ENCODE measurements at regions not wholly inside any gene's neighbourhood (a gene's known extent, or its start where the extent isn't known, plus 50 kb on each side); places are given as distances from the start of the nearest gene placed in this dataset.

DNA sequence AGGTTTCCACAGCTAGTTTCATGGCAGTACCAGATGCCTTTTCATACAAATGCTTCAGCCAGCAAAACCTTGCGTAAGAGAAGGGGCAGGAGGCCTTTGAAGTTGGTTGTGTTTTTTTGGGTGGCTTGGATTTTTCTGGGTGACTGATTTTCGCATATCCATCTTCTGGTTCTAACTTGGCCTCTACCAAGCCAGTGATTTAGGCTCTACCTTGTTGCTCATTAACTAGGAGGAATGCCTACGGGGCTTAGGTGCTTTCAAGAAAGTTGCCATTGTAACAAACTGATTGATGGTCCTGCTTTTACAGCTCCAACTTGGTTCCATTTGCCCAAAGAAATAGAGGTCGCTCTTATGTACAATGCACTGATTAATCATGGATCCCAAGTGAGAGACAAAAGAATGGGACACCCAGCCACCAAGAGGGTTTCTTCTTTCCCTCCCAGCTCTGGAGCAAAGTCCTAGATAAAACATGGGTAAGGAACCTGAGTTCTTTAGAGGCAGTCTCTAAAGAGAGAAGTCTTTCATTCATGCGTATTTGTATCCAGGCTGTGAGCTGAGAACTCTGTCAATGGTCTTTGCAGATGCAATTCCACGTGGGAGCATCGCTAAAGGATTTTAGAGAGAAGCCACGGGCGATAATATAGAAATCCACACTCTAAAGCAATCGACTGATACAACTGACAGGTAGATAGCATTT lies 92.1 kb upstream of the FGFR2 start:
- H3K9ac ChIP-seq (ENCODE audit: low read length), result no peak overlapping the region
- no peak overlapping the region for H3K4me3 ChIP-seq (ENCODE audit: low read depth, low read length)
- H3K4me1 ChIP-seq (ENCODE audit: control insufficient read depth, insufficient read depth, low read length), result peaks cover 4% of the 10 kb centered on the region; the same call in 1 of the 2 replicates
- no peaks in the 10 kb centered on the region for H3K9me3 ChIP-seq (ENCODE audit: control insufficient read depth, insufficient read depth, low read depth, low read length)
- no peaks in the 10 kb centered on the region for H3K27me3 ChIP-seq (ENCODE audit: control insufficient read depth, insufficient read depth, low read length)
- no peaks in the 10 kb centered on the region for H3K36me3 ChIP-seq (ENCODE audit: control insufficient read depth, insufficient read depth, low read length)
- H3K27ac ChIP-seq (ENCODE audit: low read depth, low read length), result no peak overlapping the region

DNA sequence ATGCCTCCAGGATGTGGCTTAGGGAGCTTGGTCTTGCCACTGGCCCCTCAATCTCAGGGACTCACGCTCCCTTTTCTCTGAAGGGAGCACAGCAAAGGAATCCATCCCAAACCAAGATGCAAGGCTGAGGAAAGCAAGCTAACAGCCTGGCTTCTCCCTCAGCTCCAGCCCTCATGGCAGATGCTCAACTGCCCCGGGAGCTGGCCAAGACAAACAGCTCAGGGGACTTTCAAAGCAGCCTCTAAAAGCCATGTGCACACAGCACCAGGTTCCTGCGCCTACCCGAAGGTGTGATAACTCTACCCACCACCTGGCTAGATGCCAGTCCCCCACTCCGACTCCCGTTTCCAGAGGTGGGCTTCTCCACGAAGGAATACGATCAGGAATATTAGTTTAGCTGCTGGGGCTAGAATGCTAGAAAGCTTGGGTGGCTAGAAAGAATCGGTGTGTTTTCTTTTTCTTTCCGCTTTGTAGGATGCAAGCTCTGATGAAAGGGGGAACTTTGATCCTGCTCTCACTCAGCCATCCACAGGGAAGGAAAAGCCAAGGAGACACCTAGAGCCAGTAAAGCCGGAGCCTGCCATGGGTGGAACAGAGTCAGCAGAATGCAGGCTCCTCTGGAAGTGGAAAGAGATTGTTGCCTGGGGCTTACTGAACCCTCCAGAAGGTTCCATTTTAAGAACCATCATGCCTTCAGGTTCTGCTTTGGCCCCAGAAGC lies 89.0 kb upstream of the FGFR2 start:
- H3K36me3 ChIP-seq (ENCODE audit: control insufficient read depth, insufficient read depth, low read length), result no peaks in the 10 kb centered on the region
- no peaks in the 10 kb centered on the region for H3K27me3 ChIP-seq (ENCODE audit: control insufficient read depth, insufficient read depth, low read length)
- H3K27ac ChIP-seq (ENCODE audit: low read depth, low read length), result no peak overlapping the region
- peaks cover 8% of the 10 kb centered on the region; the same call in 1 of the 2 replicates for H3K4me1 ChIP-seq (ENCODE audit: control insufficient read depth, insufficient read depth, low read length)
- H3K9me3 ChIP-seq (ENCODE audit: control insufficient read depth, insufficient read depth, low read depth, low read length), result no peaks in the 10 kb centered on the region
- no peak overlapping the region for H3K4me3 ChIP-seq (ENCODE audit: low read depth, low read length)
- no peak overlapping the region for H3K9ac ChIP-seq (ENCODE audit: low read length)

DNA sequence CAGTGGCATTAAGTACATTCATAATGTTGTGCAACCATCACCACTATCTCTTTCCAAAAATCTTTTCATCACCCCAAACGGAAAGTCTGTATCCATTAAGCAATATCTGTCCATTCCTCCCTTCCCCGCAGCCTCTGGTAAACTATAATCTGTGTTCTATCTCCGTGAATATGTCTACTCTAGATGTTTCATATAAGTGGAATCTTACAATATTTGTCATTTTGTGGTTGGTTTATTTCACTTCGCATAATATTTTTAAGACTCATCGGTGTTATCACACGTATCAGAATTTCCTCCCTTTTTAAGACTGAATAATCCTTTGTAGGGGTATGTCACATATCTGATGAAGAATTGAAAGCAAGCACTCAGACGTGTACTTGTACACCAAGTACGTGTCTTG lies 86.0 kb upstream of the FGFR2 start:
- Histone ChIP-seq H3K27ac (ENCODE audit: low read depth, low read length) (no peak overlapping the region), H3K9ac (ENCODE audit: low read length) (no peak overlapping the region)

DNA sequence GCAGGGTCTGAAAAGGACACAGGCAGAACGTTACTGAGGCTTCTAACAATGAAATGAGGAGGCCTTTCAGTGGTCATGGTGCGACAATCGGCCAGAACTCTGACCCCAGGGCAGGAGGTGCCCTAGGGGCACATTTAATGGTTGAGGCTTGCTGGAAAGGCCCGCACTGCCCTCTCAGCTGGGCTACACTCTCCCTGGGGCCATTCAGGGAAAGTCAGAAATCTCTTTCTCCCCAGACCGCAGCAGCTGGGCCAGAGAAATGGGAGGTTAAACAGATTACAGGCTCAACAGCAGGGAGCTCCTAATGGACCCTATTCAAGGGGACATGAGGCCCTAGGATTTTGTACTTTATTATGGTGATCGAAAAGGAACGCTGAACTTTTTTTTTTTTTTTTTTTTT lies 85.6 kb upstream of the FGFR2 start:
- no peaks in the 10 kb centered on the region for H3K36me3 ChIP-seq (ENCODE audit: control insufficient read depth, insufficient read depth, low read length)
- H3K27ac ChIP-seq (ENCODE audit: low read depth, low read length), result no peak overlapping the region
- no peaks in the 10 kb centered on the region for H3K27me3 ChIP-seq (ENCODE audit: control insufficient read depth, insufficient read depth, low read length)
- peaks cover 7% of the 10 kb centered on the region; the same call in 1 of the 2 replicates for H3K9me3 ChIP-seq (ENCODE audit: control insufficient read depth, insufficient read depth, low read depth, low read length)
- peaks cover 16% of the 10 kb centered on the region; the same call in 1 of the 2 replicates for H3K4me1 ChIP-seq (ENCODE audit: control insufficient read depth, insufficient read depth, low read length)
- H3K9ac ChIP-seq (ENCODE audit: low read length), result no peak overlapping the region
- no peak overlapping the region for H3K4me3 ChIP-seq (ENCODE audit: low read depth, low read length)

More for the DNA sequence above, 86.0 kb upstream of the FGFR2 start:
- H3K36me3 ChIP-seq (ENCODE audit: control insufficient read depth, insufficient read depth, low read length), result no peaks in the 10 kb centered on the region
- H3K27me3 ChIP-seq (ENCODE audit: control insufficient read depth, insufficient read depth, low read length), result no peaks in the 10 kb centered on the region
- H3K4me1 ChIP-seq (ENCODE audit: control insufficient read depth, insufficient read depth, low read length), result peaks cover 16% of the 10 kb centered on the region; the same call in 1 of the 2 replicates
- peaks cover 2% of the 10 kb centered on the region; the same call in 1 of the 2 replicates for H3K9me3 ChIP-seq (ENCODE audit: control insufficient read depth, insufficient read depth, low read depth, low read length)
- H3K4me3 ChIP-seq (ENCODE audit: low read depth, low read length), result no peak overlapping the region

DNA sequence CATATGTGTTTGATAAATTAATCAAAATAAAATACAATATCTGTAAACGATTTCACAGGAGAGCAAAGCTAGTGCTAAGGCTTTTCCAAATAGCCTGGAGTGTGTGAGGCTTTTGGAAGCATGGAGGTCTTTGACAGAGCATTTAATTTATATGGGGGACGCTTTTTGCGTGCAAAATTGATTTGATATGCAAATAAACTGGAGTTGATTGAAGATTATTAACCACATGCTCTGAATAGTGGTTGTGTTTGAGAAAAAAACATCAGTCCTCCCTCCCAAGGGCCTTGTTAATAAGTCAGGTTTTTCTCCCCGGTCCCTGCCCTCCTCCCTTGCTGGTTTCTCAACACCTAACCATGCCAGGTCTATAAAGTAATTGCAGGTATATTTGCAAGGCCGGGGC lies 85.1 kb upstream of the FGFR2 start:
- Histone ChIP-seq H3K27ac (ENCODE audit: low read depth, low read length) (no peak overlapping the region), H3K4me3 (ENCODE audit: low read depth, low read length) (no peak overlapping the region), H3K9me3 (ENCODE audit: control insufficient read depth, insufficient read depth, low read depth, low read length) (peaks cover 10% of the 10 kb centered on the region), H3K27me3 (ENCODE audit: control insufficient read depth, insufficient read depth, low read length) (no peaks in the 10 kb centered on the region), H3K4me1 (ENCODE audit: control insufficient read depth, insufficient read depth, low read length) (peaks cover 16% of the 10 kb centered on the region; the same call in 1 of the 2 replicates), H3K36me3 (ENCODE audit: control insufficient read depth, insufficient read depth, low read length) (no peaks in the 10 kb centered on the region), H3K9ac (ENCODE audit: low read length) (no peak overlapping the region)

DNA sequence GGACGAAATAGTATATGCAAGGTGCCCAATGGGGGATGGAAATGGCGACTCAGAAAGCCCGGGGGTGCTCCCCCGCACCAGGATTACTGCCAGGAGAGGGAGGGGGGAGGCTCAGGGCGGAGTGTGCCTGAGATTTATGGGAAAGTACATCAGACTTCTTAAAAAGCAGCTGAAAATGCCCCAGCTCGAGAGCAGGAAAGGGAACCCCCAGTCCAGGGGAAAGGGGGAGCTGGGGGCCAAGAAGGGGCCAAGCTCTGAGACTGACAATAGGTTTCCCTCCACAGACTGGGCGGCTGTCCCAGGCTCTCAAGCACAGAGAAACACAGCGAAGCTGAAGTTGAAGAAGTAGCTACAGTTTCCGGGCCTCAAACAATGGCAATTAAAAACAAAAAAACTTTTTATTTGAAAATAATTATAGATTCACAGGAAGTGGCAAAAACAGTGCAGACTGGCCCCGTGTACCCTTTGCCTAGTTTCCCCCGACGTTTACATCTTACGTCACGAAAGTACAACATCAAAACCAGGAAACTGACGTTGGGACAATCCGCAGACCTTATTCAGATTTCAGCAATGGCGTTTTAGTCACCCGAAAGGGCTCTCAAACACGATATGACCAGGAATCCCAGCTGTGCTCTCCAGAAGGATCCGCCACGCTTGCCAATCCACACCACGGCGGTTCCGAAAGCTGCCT lies 83.9 kb upstream of the FGFR2 start:
- Histone ChIP-seq H3K36me3 (ENCODE audit: control insufficient read depth, insufficient read depth, low read length) (no peaks in the 10 kb centered on the region), H3K4me1 (ENCODE audit: control insufficient read depth, insufficient read depth, low read length) (peaks cover 16% of the 10 kb centered on the region; the same call in 1 of the 2 replicates), H3K4me3 (ENCODE audit: low read depth, low read length) (no peak overlapping the region), H3K27me3 (ENCODE audit: control insufficient read depth, insufficient read depth, low read length) (no peaks in the 10 kb centered on the region), H3K9me3 (ENCODE audit: control insufficient read depth, insufficient read depth, low read depth, low read length) (peaks cover 18% of the 10 kb centered on the region), H3K9ac (ENCODE audit: low read length) (no peak overlapping the region), H3K27ac (ENCODE audit: low read depth, low read length) (no peak overlapping the region)

DNA sequence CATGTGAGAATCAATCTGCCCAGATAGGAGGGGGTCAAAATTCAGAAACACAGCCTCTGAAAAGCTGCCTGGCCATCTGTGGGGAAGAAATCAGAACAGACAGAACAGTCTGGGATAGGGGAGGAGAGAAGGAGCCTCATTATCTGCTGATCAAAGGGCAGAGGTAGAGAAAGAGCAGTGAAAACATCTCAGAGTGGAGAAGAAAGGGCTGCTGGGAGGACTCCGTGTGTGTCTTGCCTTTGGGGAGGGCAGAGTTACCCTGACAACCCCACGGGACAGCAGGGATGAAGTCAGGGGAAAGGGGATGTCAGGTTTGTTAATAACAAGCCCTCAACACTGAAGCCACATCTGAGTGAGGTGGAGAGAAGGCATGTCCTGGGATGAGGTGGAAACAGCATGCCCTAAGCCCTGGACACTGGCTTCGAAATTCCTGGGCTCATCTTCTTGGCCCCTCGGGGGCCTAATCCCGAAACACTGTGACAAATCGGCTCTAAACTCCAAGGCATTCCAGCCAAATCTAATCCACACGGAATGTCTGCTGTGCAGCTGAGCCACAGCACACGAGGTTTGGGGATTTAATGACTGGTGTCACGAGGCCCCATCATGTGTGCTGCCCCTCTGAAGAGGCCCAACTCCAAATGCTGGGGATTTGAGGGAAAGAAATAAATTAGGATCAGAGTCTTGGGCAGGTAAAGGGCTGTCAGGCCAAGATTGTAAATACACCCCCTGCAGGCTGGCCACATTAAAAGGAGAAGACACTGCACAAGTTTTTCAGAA lies 82.8 kb upstream of the FGFR2 start:
- Histone ChIP-seq H3K27me3 (ENCODE audit: control insufficient read depth, insufficient read depth, low read length) (no peaks in the 10 kb centered on the region), H3K9ac (ENCODE audit: low read length) (no peak overlapping the region), H3K9me3 (ENCODE audit: control insufficient read depth, insufficient read depth, low read depth, low read length) (peaks cover 23% of the 10 kb centered on the region), H3K4me3 (ENCODE audit: low read depth, low read length) (no peak overlapping the region), H3K27ac (ENCODE audit: low read depth, low read length) (no peak overlapping the region), H3K36me3 (ENCODE audit: control insufficient read depth, insufficient read depth, low read length) (no peaks in the 10 kb centered on the region), H3K4me1 (ENCODE audit: control insufficient read depth, insufficient read depth, low read length) (peaks cover 16% of the 10 kb centered on the region; the same call in 1 of the 2 replicates)

DNA sequence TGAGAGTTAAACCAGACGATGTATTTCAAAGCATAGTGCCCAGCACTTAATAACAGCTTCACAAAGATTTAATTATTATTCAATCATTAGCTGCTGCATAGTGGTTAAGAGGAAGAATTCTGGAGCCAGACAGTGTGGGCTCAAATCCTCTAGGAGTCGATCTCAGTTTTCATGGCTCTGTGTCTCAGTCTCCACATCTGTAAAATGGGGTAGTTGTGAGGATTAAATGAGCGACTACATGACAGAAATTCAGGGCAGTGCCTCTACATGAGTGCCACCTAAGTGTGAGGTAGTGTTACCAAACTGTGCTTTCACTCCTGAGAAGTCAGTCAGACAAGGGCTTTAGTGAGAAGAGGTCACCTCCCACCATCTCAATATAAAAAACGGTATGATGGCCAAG lies 81.7 kb upstream of the FGFR2 start:
- Histone ChIP-seq H3K27ac (ENCODE audit: low read depth, low read length) (no peak overlapping the region), H3K27me3 (ENCODE audit: control insufficient read depth, insufficient read depth, low read length) (no peaks in the 10 kb centered on the region), H3K4me1 (ENCODE audit: control insufficient read depth, insufficient read depth, low read length) (peaks cover 16% of the 10 kb centered on the region; the same call in 1 of the 2 replicates), H3K9me3 (ENCODE audit: control insufficient read depth, insufficient read depth, low read depth, low read length) (peaks cover 33% of the 10 kb centered on the region), H3K9ac (ENCODE audit: low read length) (no peak overlapping the region), H3K4me3 (ENCODE audit: low read depth, low read length) (no peak overlapping the region), H3K36me3 (ENCODE audit: control insufficient read depth, insufficient read depth, low read length) (no peaks in the 10 kb centered on the region)

DNA sequence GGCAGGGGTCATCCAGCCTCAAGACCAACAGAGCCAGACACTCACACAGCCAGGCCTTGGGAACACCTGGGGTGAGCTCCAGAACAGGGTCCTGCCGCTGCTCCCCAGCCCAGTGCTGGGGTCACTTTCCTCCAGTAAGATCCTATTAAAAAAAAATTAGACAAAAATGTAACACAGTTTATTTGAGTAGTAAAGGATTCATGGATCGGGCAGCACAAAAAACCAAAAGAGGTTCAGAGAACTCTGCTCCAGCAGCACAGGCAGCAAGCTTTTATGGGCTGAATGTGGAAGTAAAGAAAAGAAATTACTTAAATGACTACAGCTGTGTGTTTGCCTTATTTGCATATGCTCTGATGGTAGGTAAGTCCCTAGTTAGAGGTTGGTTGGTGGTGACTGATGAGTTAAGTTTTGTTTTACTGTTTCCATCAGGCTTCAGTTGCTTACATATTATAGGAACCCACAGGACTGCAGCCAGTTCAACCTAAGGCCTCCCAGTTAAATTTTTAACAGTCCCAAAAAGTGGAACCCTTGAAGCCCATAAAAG lies 80.5 kb upstream of the FGFR2 start:
- H3K27me3 ChIP-seq (ENCODE audit: control insufficient read depth, insufficient read depth, low read length), result no peaks in the 10 kb centered on the region
- H3K4me3 ChIP-seq (ENCODE audit: low read depth, low read length), result no peak overlapping the region
- H3K9ac ChIP-seq (ENCODE audit: low read length), result no peak overlapping the region
- no peaks in the 10 kb centered on the region for H3K36me3 ChIP-seq (ENCODE audit: control insufficient read depth, insufficient read depth, low read length)
- no peak overlapping the region for H3K27ac ChIP-seq (ENCODE audit: low read depth, low read length)
- H3K9me3 ChIP-seq (ENCODE audit: control insufficient read depth, insufficient read depth, low read depth, low read length), result peaks cover 39% of the 10 kb centered on the region
- peaks cover 14% of the 10 kb centered on the region; the same call in 1 of the 2 replicates for H3K4me1 ChIP-seq (ENCODE audit: control insufficient read depth, insufficient read depth, low read length)

DNA sequence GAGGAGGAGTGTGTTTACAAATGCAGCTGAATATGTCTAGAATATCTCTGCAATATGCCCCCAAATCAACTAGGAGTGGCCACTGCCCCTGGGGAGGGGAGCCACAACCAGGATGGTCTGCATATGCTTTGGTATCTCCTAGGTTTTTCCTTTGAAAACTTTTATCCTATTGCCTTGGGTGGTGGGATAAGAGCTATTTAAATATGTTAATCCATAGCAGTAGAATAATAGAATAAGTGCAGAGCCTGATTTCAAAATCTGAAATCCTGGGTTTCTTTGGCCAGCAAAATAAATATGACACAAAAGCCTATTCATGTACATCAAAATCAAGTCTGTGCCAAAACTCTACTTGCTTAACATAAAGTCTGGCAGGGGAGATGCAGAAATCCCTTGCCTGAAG lies 79.6 kb upstream of the FGFR2 start:
- no peak overlapping the region for H3K4me3 ChIP-seq (ENCODE audit: low read depth, low read length)
- H3K27me3 ChIP-seq (ENCODE audit: control insufficient read depth, insufficient read depth, low read length), result no peaks in the 10 kb centered on the region
- H3K36me3 ChIP-seq (ENCODE audit: control insufficient read depth, insufficient read depth, low read length), result no peaks in the 10 kb centered on the region
- peaks cover 39% of the 10 kb centered on the region for H3K9me3 ChIP-seq (ENCODE audit: control insufficient read depth, insufficient read depth, low read depth, low read length)
- H3K4me1 ChIP-seq (ENCODE audit: control insufficient read depth, insufficient read depth, low read length), result peaks cover 12% of the 10 kb centered on the region; the same call in 1 of the 2 replicates
- H3K27ac ChIP-seq (ENCODE audit: low read depth, low read length), result no peak overlapping the region
- no peak overlapping the region for H3K9ac ChIP-seq (ENCODE audit: low read length)
